Panc1 (cell line): ENCODE measurements at regions not wholly inside any gene's neighbourhood (a gene's known extent, or its start where the extent isn't known, plus 50 kb on each side); places are given as distances from the start of the nearest gene placed in this dataset.

ENCODE experiments used
- ATAC-seq: fragments of 200-7000 bp; cut with Tn5 transposase; 2 replicates; pipeline ENCODE4 v1.9.1; 2020; ENCODE audit warnings: mild to moderate bottlenecking, moderate library complexity
- BruUV-seq: library from RNA; stranded (reverse); fragments of 400-500 nt; replicated peaks from 2 replicates; lab custom pipeline; 2021; lab: Mats Ljungman, UMichigan
- CTCF ChIA-PET: fragments of 300-600 bp; sonication (Branson Sonifier 250); formaldehyde crosslinking; loops from one replicate; lab custom pipeline; 2022; ENCODE audit warnings: antibody characterized with exemption; lab: Charles Lee
- POLR2A ChIA-PET: fragments of 300-600 bp; sonication (Branson Sonifier 250); formaldehyde crosslinking; loops from one replicate; lab custom pipeline; 2022; ENCODE audit warnings: antibody characterized with exemption; lab: Charles Lee
- DNase-seq: peaks from one replicate; pipeline ENCODE4 v3.0.0-alpha.2; 2010; ENCODE audit warnings: low read depth, low spot score
- H3K27ac ChIP-seq: 2 replicates; pipeline ENCODE4 v1.5.1; 2011; ENCODE audit warnings: mild to moderate bottlenecking, low read length, inconsistent platforms
- H3K27me3 ChIP-seq: fragments of 200-500 bp; sonication (Bioruptor generic); 2 replicates; pipeline ENCODE4 v1.6.0; 2014; ENCODE audit warnings: low read length, inconsistent platforms; ENCODE audit not compliant: control insufficient read depth, insufficient read depth
- H3K36me3 ChIP-seq: fragments of 200-500 bp; sonication (Bioruptor generic); 2 replicates; pipeline ENCODE4 v1.5.1; 2014; ENCODE audit warnings: inconsistent platforms, mild to moderate bottlenecking, low read length, moderate library complexity; ENCODE audit not compliant: control insufficient read depth, insufficient read depth
- H3K4me1 ChIP-seq: 2 replicates; pipeline ENCODE4 v1.5.1; 2011; ENCODE audit warnings: inconsistent platforms, mild to moderate bottlenecking, low read length, moderate library complexity; ENCODE audit not compliant: control insufficient read depth, insufficient read depth
- H3K4me3 ChIP-seq, 2 experiments: 2 replicates each; pipeline ENCODE4 v1.5.1; 2011 to 2012; ENCODE audit warnings: low read depth in 2 of 2, low read length in 2 of 2, mild to moderate bottlenecking in 2 of 2, inconsistent platforms in 1 of 2, moderate library complexity in 1 of 2
- H3K9me3 ChIP-seq: fragments of 200-500 bp; sonication (Bioruptor generic); 2 replicates; pipeline ENCODE4 v1.5.1; 2014; ENCODE audit warnings: low read depth, mild to moderate bottlenecking, inconsistent platforms, low read length, moderate library complexity; ENCODE audit not compliant: control insufficient read depth, insufficient read depth
- CTCF ChIP-seq: fragments of 450-650 bp; IDR thresholded peaks from 2 replicates; pipeline ENCODE4 v1.5.1; 2017; ENCODE audit warnings: mild to moderate bottlenecking
- POLR2AphosphoS5 ChIP-seq: IDR thresholded peaks from 2 replicates; pipeline ENCODE4 v1.6.1; 2012; ENCODE audit warnings: mild to moderate bottlenecking, low read depth, low read length, moderate library complexity
- REST ChIP-seq, 2 experiments: IDR thresholded peaks; 2 replicates each; pipeline ENCODE4 v1.6.1; 2011 to 2012; ENCODE audit warnings: low read depth in 2 of 2, control low read depth in 1 of 2, low read length in 1 of 2, mild to moderate bottlenecking in 1 of 2, moderate library complexity in 1 of 2; ENCODE audit not compliant: insufficient read depth in 1 of 2
- SIN3A ChIP-seq: IDR thresholded peaks from 2 replicates; pipeline ENCODE4 v1.6.1; 2012; ENCODE audit warnings: low read depth, mild to moderate bottlenecking, low read length, moderate library complexity, borderline replicate concordance; ENCODE audit not compliant: insufficient read depth
- TCF7L2 ChIP-seq: IDR thresholded peaks from 2 replicates; pipeline ENCODE4 v1.6.1; 2011; ENCODE audit warnings: mild to moderate bottlenecking, low read depth, low read length, inconsistent platforms
- in situ Hi-C: cut with HindIII; loops from 2 replicates; pipeline ENCODE4 v1.10.0; 2016; ENCODE audit warnings: low sequenced_read_pairs, low pct_unique_long_range_greater_than_20kb
- intact Hi-C: fragments of 100-400 bp; cut with micrococcal nuclease; formaldehyde crosslinking; loops from one replicate; pipeline ENCODE4 v1.10.0; 2022; ENCODE audit not compliant: unreplicated experiment

- no peak overlapping the region for H3K27ac ChIP-seq
- no TSS peak for BruUV-seq
- H3K4me3 ChIP-seq, result no peak overlapping the region
- ATAC-seq (no peak), DNase-seq (no peak)
- no peaks in the 10 kb centered on the region for H3K36me3 ChIP-seq
- no peaks in the 10 kb centered on the region for H3K27me3 ChIP-seq
- ChIA-PET CTCF (no interaction called here), POLR2A (no interaction called here)
- intact Hi-C loops (no loop called here), in situ Hi-C loops (no loop called here)
- H3K9me3 ChIP-seq, result no peaks in the 10 kb centered on the region
- no peaks in the 10 kb centered on the region for H3K4me1 ChIP-seq
- no peak for TF ChIP-seq SIN3A
- TF ChIP-seq POLR2AphosphoS5, result no peak
- no peak for TF ChIP-seq CTCF
- TF ChIP-seq TCF7L2, result no peak
- TF ChIP-seq REST (IDR thresholded peaks at IDR 0.05; ENCODE audit: insufficient read depth in 1 of 2, low read depth in 2 of 2, low read length in 1 of 2), result no peak
Observed at GRCh38 chrX:139112432-139112831, 400.9 kb upstream of the FGF13 start.

- no peaks in the 10 kb centered on the region for H3K9me3 ChIP-seq
- TF ChIP-seq POLR2AphosphoS5 (no peak), TCF7L2 (no peak)
- H3K27ac ChIP-seq, result no peak overlapping the region
- H3K4me1 ChIP-seq, result no peaks in the 10 kb centered on the region
- intact Hi-C loops, result no loop called here
- BruUV-seq, result no TSS peak
- no peaks in the 10 kb centered on the region for H3K36me3 ChIP-seq
- no peak for DNase-seq
- H3K27me3 ChIP-seq, result no peaks in the 10 kb centered on the region
- no peak for ATAC-seq
- POLR2A ChIA-PET, result no interaction called here
- in situ Hi-C loops, result no loop called here
- no peak overlapping the region for H3K4me3 ChIP-seq
- CTCF ChIA-PET, result no interaction called here
Observed at GRCh38 chrX:139106069-139106468, 394.6 kb upstream of the FGF13 start.

- in situ Hi-C loops (no loop called here), intact Hi-C loops (no loop called here)
- ChIA-PET CTCF (no interaction called here), POLR2A (no interaction called here)
- H3K4me3 ChIP-seq, result no peak overlapping the region
- H3K4me1 ChIP-seq, result no peaks in the 10 kb centered on the region
- no peak overlapping the region for H3K27ac ChIP-seq
- no TSS peak for BruUV-seq
- no peaks in the 10 kb centered on the region for H3K36me3 ChIP-seq
- no peaks in the 10 kb centered on the region for H3K9me3 ChIP-seq
- H3K27me3 ChIP-seq, result no peaks in the 10 kb centered on the region
- TF ChIP-seq REST (IDR thresholded peaks at IDR 0.05; ENCODE audit: insufficient read depth in 1 of 2, low read depth in 2 of 2, low read length in 1 of 2) (no peak), POLR2AphosphoS5 (no peak), TCF7L2 (no peak), CTCF (no peak), SIN3A (no peak)
- ATAC-seq, result no peak
- DNase-seq, result no peak
Observed at GRCh38 chrX:139094671-139095592, 383.4 kb upstream of the FGF13 start.
